ENCODE measurements at regions not wholly inside any gene's neighbourhood (a gene's known extent, or its start where the extent isn't known, plus 50 kb on each side); places are given as distances from the start of the nearest gene placed in this dataset.

- intact Hi-C loops (cut with micrococcal nuclease): no loop called here
Observed at GRCh38 chr20:61128701-61129269, 123.3 kb upstream of the CDH4 start.

DNA sequence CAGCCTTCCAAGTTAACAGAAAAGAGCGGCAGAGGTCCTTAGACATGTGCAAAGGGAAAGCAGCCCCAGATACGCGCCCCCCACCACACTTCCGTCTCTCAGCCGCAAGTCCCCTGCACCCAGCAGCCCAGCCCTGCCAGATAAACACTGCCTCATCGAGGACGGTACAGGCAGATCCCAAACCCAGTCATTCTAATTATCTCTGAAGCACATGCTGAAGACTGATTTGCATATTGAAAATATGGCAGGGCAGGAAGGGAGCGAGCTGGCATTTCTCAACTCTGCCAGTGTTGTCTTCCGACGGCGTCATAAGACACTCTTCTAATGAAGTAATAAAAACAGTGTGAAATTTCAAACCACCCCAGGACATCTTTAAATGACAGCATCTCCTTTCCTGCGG lies 122.8 kb upstream of the CDH4 start:
- intact Hi-C loops (cut with micrococcal nuclease): no loop called here

DNA sequence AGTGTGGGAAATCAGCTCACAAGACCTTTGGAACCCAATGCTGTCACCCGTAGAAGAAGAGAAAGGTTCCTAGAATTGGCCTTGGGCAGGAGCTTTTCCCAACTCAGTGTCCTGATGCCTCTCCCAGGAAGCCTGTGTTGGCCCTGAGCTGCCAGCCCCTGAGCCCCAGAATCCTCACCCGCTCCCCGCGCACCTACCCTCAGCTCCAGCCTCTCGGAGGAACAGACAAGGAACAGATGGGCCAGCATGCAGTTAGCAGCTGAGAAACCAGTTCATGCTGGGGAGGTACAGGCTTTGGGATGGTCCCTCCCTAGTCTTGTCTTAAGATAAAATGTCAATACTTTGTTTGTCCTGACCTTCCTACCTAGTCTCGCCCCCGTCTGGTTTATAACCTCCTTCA lies 121.9 kb upstream of the CDH4 start:
- intact Hi-C loops (cut with micrococcal nuclease): no loop called here

- intact Hi-C loops (cut with micrococcal nuclease): no loop called here
Observed at GRCh38 chr20:61131944-61132343, 120.1 kb upstream of the CDH4 start.

DNA sequence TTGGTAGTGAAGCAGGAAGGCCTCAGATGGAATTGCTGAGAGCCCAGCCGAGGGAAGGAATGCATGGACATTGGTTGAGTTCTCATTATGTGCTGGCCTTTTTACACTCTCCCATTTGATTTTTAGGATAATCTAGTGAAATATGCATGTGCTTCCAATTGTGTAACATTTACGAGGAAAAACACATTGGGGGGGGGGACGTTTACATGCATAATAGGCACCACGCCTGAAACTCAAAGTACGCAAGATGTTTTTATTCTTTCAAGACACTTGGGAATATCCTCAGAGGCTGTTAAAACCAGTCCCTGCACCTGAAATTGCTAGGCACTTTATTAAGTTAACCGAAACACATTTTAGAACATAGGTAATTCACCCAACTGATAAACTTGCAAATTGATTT lies 118.5 kb upstream of the CDH4 start:
- intact Hi-C loops (cut with micrococcal nuclease): no loop called here

DNA sequence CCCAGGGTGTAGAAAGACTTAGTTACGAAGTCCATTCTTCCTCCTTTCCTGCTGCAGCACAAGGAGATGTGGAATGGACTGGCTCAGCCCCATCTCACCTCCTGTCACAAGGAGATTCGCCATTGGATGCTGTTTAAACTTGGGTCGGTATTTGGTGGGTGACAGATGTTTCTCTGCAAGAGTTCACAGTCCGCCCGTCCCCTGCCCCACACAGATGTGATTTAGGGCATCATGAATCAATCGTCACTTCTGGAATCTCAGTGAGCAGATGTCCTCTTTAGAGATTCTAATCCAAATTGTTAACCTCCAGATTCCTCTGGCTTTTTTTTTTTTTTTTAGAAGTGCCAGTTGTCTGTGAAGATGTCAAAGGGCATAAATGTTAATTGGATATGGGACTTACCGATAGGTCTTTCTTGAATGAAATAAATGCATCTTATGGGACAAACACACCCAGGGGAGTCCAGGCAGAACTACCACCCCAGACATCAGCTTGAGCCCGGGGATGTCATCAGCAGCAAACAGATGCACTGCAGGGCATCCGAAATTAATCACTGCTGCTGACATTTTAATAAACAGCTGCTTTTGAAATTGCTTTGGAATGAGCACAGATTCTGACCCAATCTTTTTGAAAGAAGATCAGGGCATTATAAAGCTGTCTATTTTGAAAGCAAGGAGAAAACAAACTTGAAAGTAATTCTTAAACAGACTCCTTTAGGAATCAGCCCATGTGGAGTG lies 117.6 kb upstream of the CDH4 start:
- intact Hi-C loops (cut with micrococcal nuclease): no loop called here

- intact Hi-C loops (cut with micrococcal nuclease): no loop called here
Observed at GRCh38 chr20:61135266-61135665, 116.8 kb upstream of the CDH4 start.

GRCh38 chr20:61135968-61136367 lies 116.1 kb upstream of the CDH4 start:
- intact Hi-C loops (cut with micrococcal nuclease): no loop called here

GRCh38 chr20:61138566-61138965 lies 113.5 kb upstream of the CDH4 start:
- intact Hi-C loops (cut with micrococcal nuclease): no loop called here

DNA sequence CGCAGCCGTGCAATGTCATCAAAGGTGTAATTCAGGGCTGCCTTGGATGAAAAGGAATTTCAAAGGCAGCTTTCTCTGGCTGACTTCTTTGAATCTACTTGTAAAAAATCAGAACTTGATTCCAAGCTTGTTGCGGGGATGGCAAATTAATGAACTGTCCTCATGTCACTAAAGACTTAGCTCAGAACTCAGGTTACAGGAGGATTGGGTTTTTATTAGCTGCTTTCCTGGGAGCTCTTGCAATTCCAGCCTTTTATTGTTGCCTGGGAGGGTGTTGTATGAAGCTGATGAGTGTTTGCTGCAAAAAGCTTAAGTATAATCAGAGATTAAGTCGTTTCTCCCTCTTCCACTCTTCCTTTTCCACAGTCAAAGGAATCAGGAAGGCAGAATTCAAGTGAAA lies 113.0 kb upstream of the CDH4 start:
- intact Hi-C loops (cut with micrococcal nuclease): no loop called here

GRCh38 chr20:61140576-61140975 lies 111.5 kb upstream of the CDH4 start:
- intact Hi-C loops (cut with micrococcal nuclease): no loop called here

- intact Hi-C loops (cut with micrococcal nuclease): no loop called here
Observed at GRCh38 chr20:61146023-61146422, 106.0 kb upstream of the CDH4 start.

DNA sequence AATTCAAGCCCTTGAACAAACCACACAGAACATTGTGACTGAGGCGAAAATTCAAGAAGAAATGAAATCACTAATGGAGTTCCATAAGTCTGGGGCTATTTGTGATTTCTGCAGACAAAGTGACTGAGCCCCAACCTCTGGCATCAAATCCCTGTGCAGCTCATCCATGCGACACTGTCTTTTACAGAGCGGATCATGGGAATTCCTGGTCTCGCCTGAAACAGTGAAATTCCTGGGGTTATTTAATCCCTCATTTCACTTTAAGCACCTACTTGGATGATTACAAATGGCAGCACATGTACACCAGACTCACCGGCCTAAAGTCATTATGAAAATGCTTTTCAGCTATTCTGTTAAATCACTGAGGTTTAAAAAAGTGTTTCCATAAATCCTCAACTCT lies 102.4 kb upstream of the CDH4 start:
- intact Hi-C loops (cut with micrococcal nuclease): no loop called here

DNA sequence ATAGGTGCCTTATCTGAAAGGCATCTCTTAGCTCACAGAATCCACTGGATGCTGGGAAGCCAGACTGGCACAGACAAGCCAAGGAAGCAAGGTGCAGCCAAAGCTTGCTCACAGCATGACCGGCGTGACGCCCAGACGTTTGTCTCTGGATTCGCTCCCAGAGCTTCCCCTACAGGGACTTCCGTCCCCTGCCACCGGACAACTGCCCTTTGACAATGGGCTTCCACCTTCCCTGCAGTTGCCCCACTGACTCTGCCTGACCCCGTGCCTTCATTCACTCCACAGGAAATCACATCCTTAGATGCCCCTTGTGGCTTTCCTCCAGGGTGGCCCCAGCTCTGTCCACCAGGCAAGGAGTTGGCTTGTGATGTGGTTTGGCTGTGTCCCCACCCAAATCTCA lies 94.8 kb upstream of the CDH4 start:
- intact Hi-C loops (cut with micrococcal nuclease): no loop called here

- intact Hi-C loops (cut with micrococcal nuclease): no loop called here
Observed at GRCh38 chr20:61159957-61160686, 91.9 kb upstream of the CDH4 start.

DNA sequence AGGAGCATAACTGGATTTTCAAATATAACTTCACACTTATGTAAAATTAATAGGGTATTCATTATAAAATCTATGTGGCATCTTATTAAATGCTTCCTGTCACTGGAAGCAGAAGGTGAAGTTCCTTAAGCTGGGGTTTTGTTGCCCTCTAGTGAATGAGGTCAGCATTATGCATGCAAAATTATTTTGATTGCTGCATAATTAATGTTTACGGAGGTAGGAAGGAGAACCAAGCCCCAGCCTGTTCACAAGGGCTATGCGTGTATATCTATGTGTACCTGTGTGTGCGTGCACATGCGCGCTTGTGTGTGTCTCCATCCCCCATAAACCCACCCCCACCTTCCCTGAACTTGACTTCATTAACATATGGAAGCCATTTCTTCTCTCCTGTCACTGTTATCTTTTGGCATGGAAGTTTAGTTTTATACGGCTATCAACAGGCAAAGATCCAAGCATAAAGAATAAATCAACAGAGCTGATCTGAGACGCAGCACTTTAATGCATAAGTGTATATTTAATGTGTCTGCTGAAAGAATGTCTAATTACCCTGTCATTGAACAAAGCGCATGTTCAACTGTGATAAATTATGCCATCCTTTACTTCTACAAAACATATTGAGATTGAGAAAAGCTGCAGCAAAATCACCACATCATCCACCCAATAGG lies 90.2 kb upstream of the CDH4 start:
- intact Hi-C loops (cut with micrococcal nuclease): no loop called here

DNA sequence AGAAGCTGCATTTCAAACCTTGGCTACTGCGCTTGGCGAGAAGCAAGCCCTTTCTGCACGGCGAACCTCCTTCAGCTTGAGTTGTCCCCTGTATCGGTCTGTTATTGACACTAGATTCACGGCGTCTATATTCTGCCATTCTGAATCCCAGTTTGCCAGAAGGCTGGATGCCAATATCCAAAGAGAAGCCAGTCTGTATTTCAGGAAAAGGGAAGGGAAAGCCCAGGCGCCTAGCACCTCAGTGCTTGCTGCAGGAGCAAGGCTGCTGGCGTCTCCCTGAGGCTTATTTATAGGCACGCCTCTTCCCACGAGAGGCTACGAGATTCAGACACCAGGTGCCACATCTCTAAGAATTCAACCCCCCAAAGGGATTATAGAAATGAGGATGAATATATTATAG lies 89.6 kb upstream of the CDH4 start:
- intact Hi-C loops (cut with micrococcal nuclease): no loop called here

DNA sequence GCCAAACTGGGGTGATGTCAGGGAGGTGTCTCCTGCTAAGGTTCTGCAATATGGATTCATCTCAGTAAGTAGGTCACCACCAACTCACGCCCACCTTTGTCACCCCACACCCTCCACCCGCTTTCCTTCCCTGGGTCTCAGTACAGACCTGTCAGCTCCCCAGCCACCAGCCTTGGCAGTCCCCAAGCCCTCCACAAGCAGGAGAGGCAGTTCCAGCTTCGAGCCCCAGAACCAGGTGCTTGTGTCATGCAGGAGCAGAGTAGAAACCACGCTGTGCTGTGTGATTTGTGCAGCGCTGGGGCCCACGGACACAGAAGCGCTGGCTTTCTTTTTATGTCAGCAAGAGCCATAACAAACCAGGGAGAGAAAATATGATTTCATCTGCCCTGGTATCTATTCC lies 89.0 kb upstream of the CDH4 start:
- intact Hi-C loops (cut with micrococcal nuclease): no loop called here

DNA sequence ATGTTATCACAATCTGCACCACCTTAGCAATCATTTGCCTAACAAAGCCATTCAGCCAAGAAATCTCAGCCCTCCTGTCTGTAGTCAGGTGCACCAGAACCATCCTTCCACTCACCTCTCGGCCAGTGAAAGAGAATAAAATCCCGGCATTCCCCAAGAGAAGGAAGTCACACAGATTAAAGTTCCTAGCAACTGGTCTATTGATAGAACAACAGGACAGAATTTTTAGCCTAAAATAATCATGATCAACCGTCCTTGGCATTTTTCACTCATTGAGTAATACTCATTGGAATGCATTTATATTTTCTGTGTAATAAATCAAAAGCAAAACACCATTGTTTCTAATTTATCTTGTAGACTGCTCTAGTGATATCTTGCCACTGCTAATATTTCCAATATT lies 85.7 kb upstream of the CDH4 start:
- intact Hi-C loops (cut with micrococcal nuclease): no loop called here

- intact Hi-C loops (cut with micrococcal nuclease): no loop called here
Observed at GRCh38 chr20:61168605-61169004, 83.5 kb upstream of the CDH4 start.

DNA sequence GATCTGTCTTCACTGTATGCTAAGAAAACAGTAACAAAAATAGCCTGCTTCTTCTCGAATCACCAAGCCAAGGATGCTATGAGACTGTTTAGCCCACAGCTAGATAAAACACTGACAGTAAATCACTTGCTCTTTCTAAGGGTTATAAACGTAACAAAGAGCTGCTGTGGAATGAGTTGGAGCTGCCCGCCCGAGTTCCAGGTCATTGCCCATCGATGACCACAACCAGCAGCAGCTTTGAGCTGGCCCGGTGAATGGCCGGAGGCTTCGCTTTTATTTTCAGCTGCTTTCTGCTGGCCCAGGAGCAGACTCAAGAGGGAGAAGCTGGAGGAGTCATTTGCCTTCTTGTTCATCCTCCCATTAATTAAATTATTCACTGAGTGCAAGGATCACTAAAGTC lies 82.2 kb upstream of the CDH4 start:
- intact Hi-C loops (cut with micrococcal nuclease): no loop called here
